Prostate gland (tissue), 2 donors: ENCODE measurements at regions not wholly inside any gene's neighbourhood (a gene's known extent, or its start where the extent isn't known, plus 50 kb on each side); places are given as distances from the start of the nearest gene placed in this dataset.

Experiments
- DNase-seq: peaks from one replicate; pipeline ENCODE4 v3.0.0-alpha.2; 2019; ENCODE audit warnings: low spot score
- H3K27ac ChIP-seq, 2 donors: fragments of 200-600 bp; sonication (generic); 2 replicates each; pipeline ENCODE4 v1.5.1; 2017 to 2019
- H3K27me3 ChIP-seq: fragments of 200-600 bp; sonication (generic); replicated peaks from 2 replicates; pipeline ENCODE4 v1.5.1; 2019; ENCODE audit not compliant: insufficient read depth
- H3K36me3 ChIP-seq, 2 donors: fragments of 200-600 bp; sonication (generic); 1 replicate in 1 of 2; 2 replicates in 1 of 2; pipeline versions ENCODE4 v1.5.1 to v1.8.1; 2017 to 2019
- H3K4me1 ChIP-seq: fragments of 200-600 bp; sonication (generic); replicated peaks from 2 replicates; pipeline ENCODE4 v1.5.1; 2019
- H3K4me3 ChIP-seq, 2 donors: fragments of 200-600 bp; sonication (generic); 2 replicates each; pipeline ENCODE4 v1.5.1; 2017 to 2019
- H3K9me3 ChIP-seq: fragments of 200-600 bp; sonication (generic); 2 replicates; pipeline ENCODE4 v1.5.1; 2017
- POLR2A ChIP-seq: fragments of 450-650 bp; IDR thresholded peaks from one replicate; pipeline ENCODE4 v1.6.1; 2016; ENCODE audit warnings: antibody characterized with exemption, mild to moderate bottlenecking
- POLR2AphosphoS5 ChIP-seq: sonication (generic); formaldehyde crosslinking; IDR thresholded peaks from one replicate; pipeline ENCODE4 v1.6.1; 2017; ENCODE audit warnings: antibody characterized with exemption
- WGBS: methylation state at CpG from one replicate; pipeline ENCODE4 v1.1.5; 2018; 5-methylcytosine and 5-hydroxymethylcytosine counted together
- intact Hi-C: fragments of 100-400 bp; cut with DNase I; formaldehyde crosslinking; loops from one replicate; pipeline ENCODE4 v1.14.2; 2022
- TF ChIP-seq, protein P1 (sequence below), 4 experiments: fragments of 200-600 bp in 2 of 4; fragments of 450-650 bp in 2 of 4; sonication (generic) in 2 of 4; IDR thresholded peaks; 1 replicate in 3 of 4; 2 replicates in 1 of 4; pipeline ENCODE4 v1.5.1; 2016 to 2019; ENCODE audit warnings: antibody characterized with exemption in 4 of 4, mild to moderate bottlenecking in 2 of 4, moderate library complexity in 2 of 4

DNA sequence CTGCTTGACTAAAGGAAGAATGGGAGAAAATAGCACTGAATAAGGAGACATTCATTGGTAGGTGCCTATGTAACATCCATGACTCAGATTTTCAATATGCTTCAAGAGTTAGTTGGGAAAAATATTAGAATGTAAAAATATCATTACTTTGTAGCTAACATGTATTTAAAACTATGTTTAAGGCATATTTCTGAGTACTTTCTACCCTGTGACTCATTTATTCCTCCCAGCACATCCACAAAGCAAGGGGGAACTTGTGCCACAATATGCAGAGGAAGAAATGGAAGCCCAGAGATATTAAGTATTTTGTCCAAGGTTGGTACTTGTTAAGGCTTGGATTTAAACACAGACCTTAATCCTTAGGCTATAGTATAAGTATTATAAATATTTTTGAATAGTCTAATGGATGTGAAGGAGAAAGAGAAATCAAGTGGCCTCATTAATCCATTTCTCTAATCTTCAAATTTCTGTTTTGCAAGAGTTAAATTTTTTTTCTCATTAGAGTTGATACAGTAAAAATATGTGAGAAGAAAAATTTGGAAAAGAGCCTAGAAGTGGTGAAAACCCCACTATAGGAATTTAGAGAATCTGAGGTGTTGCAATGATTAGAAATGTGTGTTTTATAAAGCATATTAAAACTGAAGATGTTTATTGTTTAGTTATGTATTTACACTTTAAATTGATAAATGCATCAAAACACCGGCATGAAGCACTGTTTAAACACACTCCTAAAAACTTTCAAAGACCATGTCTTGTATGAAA, 149.3 kb upstream of the GYPA start:
- DNase-seq, result no peak
- WGBS, result 68% methylated on average over 1 of the region's 1 CpG

DNA sequence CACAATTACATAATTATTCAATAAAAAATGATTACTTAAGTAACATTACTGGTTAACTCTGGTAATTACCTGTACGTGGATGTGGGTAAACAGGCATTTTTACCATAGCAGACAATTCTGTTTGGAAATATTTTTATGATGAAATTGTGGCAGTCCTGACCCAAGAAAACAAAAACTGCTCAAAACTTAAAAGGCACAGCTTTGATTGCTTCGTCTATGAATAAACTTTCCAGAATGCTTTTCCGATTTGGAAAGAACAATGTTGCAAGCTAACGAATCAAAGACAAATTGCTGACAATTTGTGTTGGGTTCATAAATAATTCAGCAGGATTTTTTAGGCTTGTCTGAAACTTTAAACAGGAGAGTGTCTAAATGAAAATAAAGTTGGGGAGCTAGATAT, 150.6 kb upstream of the GYPA start:
- no peak for DNase-seq
- no peak overlapping the region for H3K27ac ChIP-seq
- no peaks in the 10 kb centered on the region for H3K4me1 ChIP-seq
- no peaks in the 10 kb centered on the region for H3K27me3 ChIP-seq
- no peaks in the 10 kb centered on the region for H3K36me3 ChIP-seq
- H3K4me3 ChIP-seq, result no peak overlapping the region
- WGBS, result 66% methylated on average over 4 of the region's 4 CpGs
- TF ChIP-seq POLR2AphosphoS5 (no peak), POLR2A (no peak)
- TF ChIP-seq, protein P1, sequence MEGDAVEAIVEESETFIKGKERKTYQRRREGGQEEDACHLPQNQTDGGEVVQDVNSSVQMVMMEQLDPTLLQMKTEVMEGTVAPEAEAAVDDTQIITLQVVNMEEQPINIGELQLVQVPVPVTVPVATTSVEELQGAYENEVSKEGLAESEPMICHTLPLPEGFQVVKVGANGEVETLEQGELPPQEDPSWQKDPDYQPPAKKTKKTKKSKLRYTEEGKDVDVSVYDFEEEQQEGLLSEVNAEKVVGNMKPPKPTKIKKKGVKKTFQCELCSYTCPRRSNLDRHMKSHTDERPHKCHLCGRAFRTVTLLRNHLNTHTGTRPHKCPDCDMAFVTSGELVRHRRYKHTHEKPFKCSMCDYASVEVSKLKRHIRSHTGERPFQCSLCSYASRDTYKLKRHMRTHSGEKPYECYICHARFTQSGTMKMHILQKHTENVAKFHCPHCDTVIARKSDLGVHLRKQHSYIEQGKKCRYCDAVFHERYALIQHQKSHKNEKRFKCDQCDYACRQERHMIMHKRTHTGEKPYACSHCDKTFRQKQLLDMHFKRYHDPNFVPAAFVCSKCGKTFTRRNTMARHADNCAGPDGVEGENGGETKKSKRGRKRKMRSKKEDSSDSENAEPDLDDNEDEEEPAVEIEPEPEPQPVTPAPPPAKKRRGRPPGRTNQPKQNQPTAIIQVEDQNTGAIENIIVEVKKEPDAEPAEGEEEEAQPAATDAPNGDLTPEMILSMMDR (IDR thresholded peaks at IDR 0.05), result no peak
- intact Hi-C loops, result no loop called here
- no peaks in the 10 kb centered on the region for H3K9me3 ChIP-seq

More for the DNA sequence above, 149.3 kb upstream of the GYPA start:
- no peak overlapping the region for H3K27ac ChIP-seq
- no peaks in the 10 kb centered on the region for H3K36me3 ChIP-seq
- no peak overlapping the region for H3K4me3 ChIP-seq
- intact Hi-C loops, result no loop called here
- no peaks in the 10 kb centered on the region for H3K27me3 ChIP-seq
- H3K4me1 ChIP-seq, result no peaks in the 10 kb centered on the region
- TF ChIP-seq, protein P1 (IDR thresholded peaks at IDR 0.05), result no peak
- no peak for TF ChIP-seq POLR2A
- no peak for TF ChIP-seq POLR2AphosphoS5
- no peaks in the 10 kb centered on the region for H3K9me3 ChIP-seq

DNA sequence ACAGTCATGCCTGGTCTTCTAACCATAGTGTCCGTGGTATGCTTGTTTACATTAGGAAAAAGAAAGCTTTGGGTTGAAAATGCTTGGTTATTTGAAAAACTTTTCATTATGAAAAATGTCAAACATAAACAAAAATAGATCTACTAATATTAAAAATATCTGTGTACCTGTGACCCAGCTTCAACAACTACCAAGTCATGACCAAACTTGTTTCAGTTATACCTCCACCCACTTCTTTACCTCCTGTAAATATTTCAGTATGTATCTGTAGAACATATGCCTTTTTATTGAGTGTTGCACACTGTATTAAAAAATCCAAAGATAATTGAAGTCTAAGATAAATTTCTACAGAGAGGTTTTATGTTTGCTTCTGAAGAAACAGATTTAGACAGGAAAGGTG, 153.7 kb upstream of the GYPA start:
- intact Hi-C loops, result no loop called here
- TF ChIP-seq POLR2AphosphoS5 (no peak), POLR2A (no peak)
- TF ChIP-seq, protein P1 (IDR thresholded peaks at IDR 0.05), result no peak
- DNase-seq, result no peak
- Histone ChIP-seq H3K4me1 (no peaks in the 10 kb centered on the region), H3K27ac (no peak overlapping the region), H3K9me3 (no peaks in the 10 kb centered on the region), H3K4me3 (no peak overlapping the region), H3K36me3 (no peaks in the 10 kb centered on the region), H3K27me3 (no peaks in the 10 kb centered on the region)
- WGBS, result 45% methylated on average over 1 of the region's 1 CpG

DNA sequence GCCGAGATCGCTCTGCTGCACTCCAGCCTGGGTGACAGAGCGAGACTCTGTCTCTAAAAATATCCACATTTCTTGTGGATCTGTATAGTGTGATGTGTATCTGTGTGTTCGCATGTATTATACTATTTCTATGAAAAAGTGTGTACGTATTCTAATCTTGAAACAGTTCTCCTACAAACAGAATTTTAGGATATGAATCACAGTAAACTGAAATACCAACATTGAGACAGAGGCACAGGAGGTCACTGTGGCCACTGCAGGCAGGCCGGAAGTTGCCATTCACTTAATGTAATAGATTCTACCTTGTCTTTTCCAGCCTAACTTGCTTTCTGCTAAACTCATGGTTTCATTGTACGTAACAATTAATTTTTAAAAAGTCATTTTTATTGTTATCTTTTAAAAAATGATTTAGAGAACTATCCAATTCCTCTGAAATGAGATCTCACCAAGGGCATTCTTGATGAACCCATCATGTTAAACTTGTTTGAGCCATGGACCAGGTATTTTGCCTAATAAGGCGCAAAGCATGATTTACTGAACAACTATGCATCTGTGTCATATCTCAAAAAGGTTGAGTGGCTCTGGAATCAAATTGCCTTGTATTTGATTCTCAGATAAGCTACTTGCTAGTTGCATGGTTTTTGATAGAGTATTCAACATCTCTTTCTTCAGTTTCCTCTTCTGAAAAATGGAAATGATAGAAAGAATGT, 154.9 kb upstream of the GYPA start:
- no peak overlapping the region for H3K27ac ChIP-seq
- H3K4me1 ChIP-seq, result no peaks in the 10 kb centered on the region
- no peak overlapping the region for H3K4me3 ChIP-seq
- intact Hi-C loops, result no loop called here
- no peak for DNase-seq
- H3K27me3 ChIP-seq, result no peaks in the 10 kb centered on the region
- TF ChIP-seq, protein P1 (IDR thresholded peaks at IDR 0.05), result no peak
- TF ChIP-seq POLR2AphosphoS5 (no peak), POLR2A (no peak)
- H3K36me3 ChIP-seq, result no peaks in the 10 kb centered on the region
- 84% methylated on average over 8 of the region's 8 CpGs for WGBS
- H3K9me3 ChIP-seq, result no peaks in the 10 kb centered on the region
